ENCODE measurements at regions not wholly inside any gene's neighbourhood (a gene's known extent, or its start where the extent isn't known, plus 50 kb on each side); places are given as distances from the start of the nearest gene placed in this dataset.
"Not testable (repeated sequence)": the region's sequence is repeated elsewhere in the genome, so short reads cannot be mapped to it uniquely, and the experiment has no call there.

GRCh38 chr5:104024538-104024937 is 461.9 kb upstream of the NUDT12 start:
- H3K4me3 ChIP-seq (ENCODE audit: low read depth, low read length): no peak overlapping the region
- no peak for DNase-seq (ENCODE audit: low read depth)
- no peak for TF ChIP-seq CTCF (IDR thresholded peaks at IDR 0.05; ENCODE audit: low read depth, low read length, missing control alignments)

- no peak for TF ChIP-seq CTCF (IDR thresholded peaks at IDR 0.05; ENCODE audit: low read depth, low read length, missing control alignments)
- no peak for DNase-seq (ENCODE audit: low read depth)
- H3K4me3 ChIP-seq (ENCODE audit: low read depth, low read length): no peak overlapping the region
Measured at GRCh38 chr5:104023739-104024138, 461.1 kb upstream of the NUDT12 start.

- H3K4me3 ChIP-seq (ENCODE audit: low read depth, low read length): no peak overlapping the region
- DNase-seq (ENCODE audit: low read depth): no peak
- TF ChIP-seq CTCF (IDR thresholded peaks at IDR 0.05; ENCODE audit: low read depth, low read length, missing control alignments): no peak
Measured at GRCh38 chr5:104019956-104020355, 457.4 kb upstream of the NUDT12 start.

GRCh38 chr5:104018299-104018698 is 455.7 kb upstream of the NUDT12 start:
- DNase-seq (ENCODE audit: low read depth): no peak
- TF ChIP-seq CTCF (IDR thresholded peaks at IDR 0.05; ENCODE audit: low read depth, low read length, missing control alignments): no peak
- no peak overlapping the region for H3K4me3 ChIP-seq (ENCODE audit: low read depth, low read length)

GRCh38 chr5:104016646-104017045 is 454.1 kb upstream of the NUDT12 start:
- no peak for TF ChIP-seq CTCF (IDR thresholded peaks at IDR 0.05; ENCODE audit: low read depth, low read length, missing control alignments)
- no peak overlapping the region for H3K4me3 ChIP-seq (ENCODE audit: low read depth, low read length)
- DNase-seq (ENCODE audit: low read depth): no peak

GRCh38 chr5:104015765-104016164 is 453.2 kb upstream of the NUDT12 start:
- TF ChIP-seq CTCF (IDR thresholded peaks at IDR 0.05; ENCODE audit: low read depth, low read length, missing control alignments): no peak
- DNase-seq (ENCODE audit: low read depth): no peak
- no peak overlapping the region for H3K4me3 ChIP-seq (ENCODE audit: low read depth, low read length)

- not testable (repeated sequence) for DNase-seq (ENCODE audit: low read depth); H3K4me3 ChIP-seq (ENCODE audit: low read depth, low read length)
Measured at GRCh38 chr5:104002783-104003182, 440.2 kb upstream of the NUDT12 start.

- H3K4me3 ChIP-seq (ENCODE audit: low read depth, low read length): no peak overlapping the region
- no peak for TF ChIP-seq CTCF (IDR thresholded peaks at IDR 0.05; ENCODE audit: low read depth, low read length, missing control alignments)
- DNase-seq (ENCODE audit: low read depth): no peak
Measured at GRCh38 chr5:104001136-104001535, 438.5 kb upstream of the NUDT12 start.

All from GM12864 (cell line).